NCI-H1048 (cell line): ENCODE measurements at regions not wholly inside any gene's neighbourhood (a gene's known extent, or its start where the extent isn't known, plus 50 kb on each side); places are given as distances from the start of the nearest gene placed in this dataset.

Experiments used
- DNase-seq: peaks from one replicate; lab custom pipeline; 2025; lab: John Stamatoyannopoulos, UW

DNA sequence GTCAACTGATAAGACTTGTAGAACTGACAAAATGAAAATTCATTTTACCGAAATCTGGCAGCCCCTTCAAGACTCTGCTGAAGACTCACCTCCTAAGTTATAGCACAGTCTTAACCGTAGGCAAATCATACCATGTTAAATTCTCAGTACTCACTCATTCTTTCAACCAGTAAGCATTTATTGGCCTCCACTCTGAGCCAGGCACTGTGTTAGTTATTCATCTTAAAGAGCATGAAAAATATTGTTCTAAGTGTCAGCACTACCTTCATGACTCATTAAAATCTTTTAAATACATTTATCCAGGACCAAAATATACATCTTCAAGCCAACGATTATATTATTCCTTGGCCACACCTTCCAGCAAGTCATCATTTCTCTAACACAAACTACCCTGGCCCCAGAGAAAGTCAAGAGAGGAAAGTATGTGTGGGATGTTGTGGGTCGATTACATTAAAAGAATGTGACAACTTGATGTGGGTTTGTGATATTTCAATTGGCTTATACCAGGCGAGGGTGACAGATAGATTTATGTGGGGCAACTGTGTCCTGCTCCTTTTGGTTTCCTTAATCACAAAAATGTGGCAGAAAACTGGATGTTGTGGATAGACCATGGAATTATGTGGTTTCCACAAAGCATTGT lies 55.0 kb downstream of the TMEM30B start:
- no peak for DNase-seq

DNA sequence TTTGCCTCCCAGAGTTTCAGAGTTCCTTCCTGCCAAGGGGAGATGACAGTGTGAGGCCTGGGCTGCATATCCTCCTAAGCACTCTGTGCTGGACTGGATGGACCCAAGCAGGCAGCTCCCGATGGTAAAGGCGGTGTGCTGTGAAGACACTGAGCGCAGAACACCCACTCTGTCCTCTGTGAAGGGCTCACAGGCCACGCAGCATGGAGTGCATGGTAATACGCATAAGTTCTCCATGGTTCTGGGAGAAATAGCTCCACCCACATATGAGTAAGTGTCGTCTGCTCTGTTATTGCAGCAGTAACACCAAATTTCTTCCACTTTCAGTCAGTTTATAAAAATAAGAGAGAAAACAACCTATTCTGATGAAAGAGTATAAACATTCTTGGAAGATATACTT lies 55.8 kb downstream of the TMEM30B start:
- no peak for DNase-seq

DNA sequence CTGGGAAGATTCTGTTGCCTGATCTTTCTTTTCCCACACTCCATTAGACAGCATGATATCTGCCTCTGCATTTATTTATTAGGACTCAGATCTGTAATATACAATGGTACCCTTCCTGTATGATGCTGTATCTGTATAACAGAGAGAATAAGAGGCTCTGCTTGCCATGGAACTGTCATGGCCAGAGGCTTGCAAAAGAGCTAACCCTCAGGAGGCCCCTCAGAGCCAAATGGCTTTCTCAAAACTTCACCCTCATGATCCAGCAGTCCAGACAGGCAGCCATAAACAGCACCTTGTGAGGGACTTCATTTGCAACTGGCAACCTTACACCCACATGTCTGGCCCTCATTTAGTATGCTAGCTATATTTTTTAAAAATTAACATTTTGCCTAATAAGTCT lies 57.6 kb downstream of the TMEM30B start:
- no peak for DNase-seq

DNA sequence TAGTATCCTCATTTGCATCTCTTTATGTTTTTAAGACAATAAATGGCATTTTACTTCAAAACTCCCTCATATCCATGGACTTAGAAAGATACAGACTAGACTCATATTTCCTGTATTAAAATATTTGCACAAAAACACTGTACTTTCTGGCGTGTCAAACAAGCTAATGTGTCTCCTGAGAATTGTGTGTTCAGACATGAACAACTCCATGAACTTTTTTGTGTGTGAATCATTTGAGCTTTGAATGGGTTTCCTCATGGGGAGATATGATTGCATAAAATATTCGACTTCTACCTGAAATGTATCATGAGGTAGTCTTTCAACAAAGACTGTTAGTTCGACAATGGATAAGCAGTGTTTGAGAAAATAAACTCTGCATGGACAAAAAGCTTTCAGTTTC lies 58.8 kb downstream of the TMEM30B start:
- no peak for DNase-seq

DNA sequence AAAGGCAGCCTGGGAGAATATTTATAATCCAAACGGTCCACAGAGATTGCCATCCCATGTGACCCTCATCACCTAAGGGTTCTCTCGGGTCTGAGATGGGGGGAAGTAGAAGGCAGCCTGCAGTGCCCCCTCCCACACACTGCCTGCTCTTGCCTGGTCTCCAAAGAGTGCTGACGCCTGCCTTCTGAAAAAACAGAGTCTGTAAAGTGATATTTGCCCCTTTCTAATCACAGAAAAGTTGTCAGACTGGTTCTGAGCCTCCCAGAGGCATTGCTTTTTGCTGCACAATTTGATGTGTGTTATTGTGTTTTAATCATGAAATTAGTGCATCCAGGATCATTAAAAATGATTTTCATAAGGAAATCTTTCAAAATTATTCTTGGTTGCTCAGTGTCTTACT lies 59.2 kb downstream of the TMEM30B start:
- no peak for DNase-seq

DNA sequence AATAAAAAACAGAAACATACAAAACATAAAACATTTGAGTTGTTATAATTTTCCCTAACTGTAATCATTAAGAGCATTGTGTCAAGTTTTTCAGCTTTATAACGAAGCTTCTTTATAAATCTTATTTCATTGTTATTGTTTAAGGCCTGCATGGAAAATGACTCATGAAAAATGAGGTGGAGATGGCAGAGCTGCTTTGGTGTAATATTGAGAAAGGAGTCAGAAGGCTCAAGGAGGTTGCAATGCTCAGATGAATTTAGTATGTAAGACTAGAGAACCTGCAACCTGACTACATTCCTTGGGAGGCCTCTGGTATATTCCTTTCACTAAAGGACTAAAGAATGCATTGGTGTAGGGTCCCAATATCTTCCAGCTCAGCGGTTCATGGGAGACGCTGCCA lies 61.5 kb downstream of the TMEM30B start:
- no peak for DNase-seq

DNA sequence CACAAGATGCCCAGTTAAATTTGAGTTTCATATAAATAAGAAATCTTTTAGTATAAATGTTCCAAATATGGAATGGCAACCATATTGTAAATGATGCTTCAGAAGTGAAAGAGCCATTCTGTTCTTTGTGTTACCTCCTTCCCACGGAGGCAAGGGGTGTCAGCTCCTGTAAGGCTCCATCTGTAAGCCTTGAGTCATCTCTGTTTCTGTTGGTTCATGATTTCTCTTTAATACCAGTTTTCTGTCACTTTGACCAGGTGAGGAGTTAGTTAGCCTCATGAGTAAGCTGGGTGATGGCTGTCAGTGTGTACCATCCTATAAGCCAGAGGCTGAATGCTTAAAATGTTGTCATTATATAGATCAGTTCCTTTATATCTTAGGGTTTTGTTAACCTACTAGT lies 61.9 kb downstream of the TMEM30B start:
- no peak for DNase-seq

DNA sequence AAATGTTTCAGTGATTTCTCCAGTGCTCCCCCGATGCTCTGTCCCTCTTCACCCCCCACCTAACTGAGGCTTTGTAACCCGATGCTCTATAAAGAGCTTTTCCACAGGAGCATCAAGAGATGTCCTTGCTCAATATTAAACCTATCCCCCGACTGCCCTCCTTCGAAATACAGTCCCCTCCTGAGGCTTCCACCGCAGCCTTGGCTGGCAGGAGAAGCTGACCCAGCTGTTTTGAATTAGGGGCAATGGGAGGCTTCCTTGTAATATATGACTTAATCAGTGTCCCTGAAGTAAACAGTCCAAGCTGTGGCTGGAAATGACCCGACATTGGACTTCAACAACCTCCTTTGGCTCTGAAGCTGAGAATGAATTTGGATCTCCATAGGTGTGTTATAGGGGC lies 62.4 kb downstream of the TMEM30B start:
- no peak for DNase-seq

DNA sequence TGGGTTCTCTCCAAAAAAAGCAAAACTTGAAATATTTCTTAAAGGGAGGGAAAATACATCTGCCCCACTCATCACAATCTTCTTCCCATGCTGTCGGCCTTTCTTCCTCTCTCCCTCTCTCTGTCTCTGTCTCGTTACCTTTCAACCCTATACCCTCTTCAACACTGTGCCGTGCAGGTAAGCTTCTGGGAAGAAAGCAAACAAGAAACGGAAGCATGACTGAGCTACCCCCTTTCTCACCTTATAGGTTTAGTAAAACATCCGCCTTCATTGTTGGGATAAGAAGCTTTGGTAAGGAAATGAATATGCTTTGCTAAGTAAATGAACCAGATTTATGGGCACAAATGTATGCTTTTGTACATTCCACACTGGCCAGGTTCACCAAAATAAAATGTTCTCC lies 63.0 kb downstream of the TMEM30B start:
- DNase-seq = no peak

DNA sequence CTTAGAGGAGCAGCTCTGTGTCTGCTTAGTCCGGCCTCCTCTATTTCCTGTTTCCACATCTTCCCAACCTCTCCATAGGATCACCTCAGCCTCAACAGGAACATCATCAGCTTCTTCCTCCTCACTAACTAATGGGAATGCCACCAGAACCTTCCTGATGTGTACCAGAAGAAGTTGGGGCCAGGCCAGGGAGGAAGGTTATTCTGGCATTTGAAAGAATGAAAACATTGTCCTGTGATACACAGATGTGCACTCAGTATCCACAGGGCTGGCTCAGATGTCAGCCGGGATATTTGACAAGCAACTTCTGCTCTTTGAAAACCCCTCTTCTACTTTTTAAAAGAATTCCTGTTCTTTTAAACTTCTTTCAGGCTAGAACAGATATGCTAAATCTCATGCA lies 63.6 kb downstream of the TMEM30B start:
- no peak for DNase-seq

DNA sequence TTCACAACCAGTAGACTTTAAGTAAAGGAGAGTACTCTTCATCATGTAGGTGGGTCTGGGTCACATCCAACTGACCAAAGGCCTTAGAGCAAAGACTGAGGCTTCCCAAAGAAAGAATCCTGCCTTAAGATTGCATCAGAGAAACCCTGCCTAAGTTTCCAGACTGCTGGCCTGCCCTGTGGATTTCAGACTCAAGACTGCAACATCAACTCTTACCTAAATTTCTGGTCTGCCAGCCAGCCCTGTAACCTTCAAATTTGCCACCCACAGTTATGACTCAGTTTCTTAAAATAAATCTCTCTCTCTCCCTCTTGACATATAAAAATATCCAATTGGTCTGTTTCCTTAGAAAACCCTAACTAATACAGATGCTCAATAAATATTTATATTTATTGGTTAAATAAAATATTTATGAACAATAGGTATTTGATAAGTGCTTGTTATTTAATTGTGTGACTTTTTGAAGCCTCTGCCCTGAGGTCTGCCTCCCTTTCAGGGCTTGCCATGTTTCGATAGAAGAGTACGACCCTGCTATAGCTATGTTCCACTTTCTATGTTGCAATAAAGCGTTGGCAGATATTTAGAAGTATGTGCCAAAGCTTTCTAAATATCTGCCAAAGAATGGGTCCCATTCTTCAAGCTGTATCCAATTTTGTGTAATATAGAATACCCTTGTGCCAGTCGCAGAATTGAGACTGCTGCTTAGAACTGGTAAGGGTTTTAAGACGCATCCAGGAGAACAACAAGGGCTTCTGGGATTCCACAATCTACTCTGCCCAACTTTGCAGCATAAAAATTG lies 65.7 kb downstream of the TMEM30B start:
- no peak for DNase-seq

DNA sequence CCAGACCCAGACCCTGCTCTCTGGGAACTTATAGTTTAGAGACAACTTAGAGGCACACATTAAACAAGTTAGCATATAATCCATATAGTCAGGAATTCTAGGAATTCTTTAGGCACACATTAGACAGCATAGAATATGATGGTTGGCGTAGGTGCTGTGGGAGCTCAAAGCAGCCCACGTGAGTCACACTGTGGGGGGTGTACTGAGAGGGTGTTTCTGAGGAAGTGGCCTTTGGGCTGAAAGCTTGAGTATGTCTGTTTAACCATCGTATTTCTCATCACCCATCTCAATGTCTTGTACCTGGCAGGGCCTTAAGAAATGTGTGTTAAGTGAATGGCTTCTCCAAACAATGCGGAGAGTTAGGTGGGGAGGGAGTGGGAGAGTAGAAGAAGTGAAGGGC lies 67.2 kb downstream of the TMEM30B start:
- DNase-seq = no peak

DNA sequence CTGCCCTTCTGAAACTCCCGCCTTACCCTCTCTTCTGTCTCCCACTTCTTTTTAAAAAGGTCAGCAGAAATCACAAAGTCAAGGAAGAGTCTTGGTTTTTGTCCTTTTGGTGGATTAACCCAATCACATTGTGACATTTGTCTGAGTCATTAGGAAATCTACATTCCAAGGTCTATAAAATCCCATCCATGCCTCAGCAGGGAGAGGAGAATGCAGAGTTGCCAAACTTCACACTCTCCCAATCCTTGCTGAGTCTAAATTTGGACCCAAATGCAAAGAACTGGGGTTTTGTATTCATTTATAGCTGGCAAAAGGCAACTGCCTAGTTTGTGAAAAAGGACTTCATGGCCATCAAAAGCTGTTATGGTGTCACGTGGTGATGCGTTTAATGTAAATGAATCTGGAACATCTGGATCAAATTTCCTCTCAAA lies 67.9 kb downstream of the TMEM30B start:
- no peak for DNase-seq

DNA sequence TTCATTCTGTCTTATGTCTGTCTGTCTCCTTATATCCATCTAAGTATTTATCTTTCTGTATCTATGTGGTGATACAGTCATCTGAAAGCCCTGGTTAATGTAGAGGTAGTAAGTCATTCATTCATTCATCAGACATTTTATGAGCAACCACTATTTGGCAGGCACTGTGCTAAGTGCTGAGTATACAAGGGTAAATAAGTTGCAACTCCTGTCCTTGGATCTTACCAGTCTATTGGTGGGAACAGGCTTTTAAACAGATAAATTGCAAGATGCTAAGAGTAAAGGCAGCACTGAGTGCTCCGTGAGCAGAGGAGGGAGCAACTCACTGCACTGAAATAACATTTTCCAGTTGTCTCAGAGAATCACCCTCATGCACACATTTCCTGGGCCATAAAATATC lies 68.6 kb downstream of the TMEM30B start:
- no peak for DNase-seq

DNA sequence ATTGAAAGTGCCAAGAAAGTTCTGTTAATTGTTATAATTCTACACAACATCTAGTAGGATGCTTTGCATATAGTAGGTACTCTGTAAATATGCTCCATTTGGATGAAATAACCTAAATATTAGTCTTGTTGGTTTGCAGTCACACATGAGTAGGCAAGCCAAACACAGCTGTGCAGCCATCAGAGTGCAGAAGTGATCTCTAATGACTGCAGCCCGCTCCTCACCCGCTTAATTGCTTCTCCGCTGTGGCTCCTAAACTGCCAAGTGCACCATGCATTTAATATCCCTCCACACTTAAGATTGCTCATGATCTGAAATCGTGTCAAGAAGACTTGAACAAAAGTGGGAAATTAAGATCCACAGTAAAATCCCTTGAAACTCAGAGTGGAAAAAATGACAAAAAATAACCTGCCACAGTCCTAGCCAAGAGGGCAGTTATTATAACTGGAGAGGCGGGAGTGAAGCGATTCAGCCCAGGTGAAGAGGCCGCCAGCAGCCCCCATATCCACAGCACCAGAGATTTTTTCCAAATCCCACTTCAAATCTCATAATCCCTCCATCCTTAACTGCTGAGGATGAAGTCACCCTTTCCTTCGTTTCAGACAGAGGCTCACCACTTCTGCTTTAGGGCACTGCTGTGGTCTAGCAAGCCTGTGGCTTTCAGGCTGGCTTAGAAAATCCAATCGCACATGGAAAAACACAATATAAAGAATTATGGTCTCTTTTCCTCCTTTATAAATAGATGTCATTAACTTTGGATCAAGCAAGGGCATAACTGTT lies 69.5 kb downstream of the TMEM30B start:
- DNase-seq = no peak

DNA sequence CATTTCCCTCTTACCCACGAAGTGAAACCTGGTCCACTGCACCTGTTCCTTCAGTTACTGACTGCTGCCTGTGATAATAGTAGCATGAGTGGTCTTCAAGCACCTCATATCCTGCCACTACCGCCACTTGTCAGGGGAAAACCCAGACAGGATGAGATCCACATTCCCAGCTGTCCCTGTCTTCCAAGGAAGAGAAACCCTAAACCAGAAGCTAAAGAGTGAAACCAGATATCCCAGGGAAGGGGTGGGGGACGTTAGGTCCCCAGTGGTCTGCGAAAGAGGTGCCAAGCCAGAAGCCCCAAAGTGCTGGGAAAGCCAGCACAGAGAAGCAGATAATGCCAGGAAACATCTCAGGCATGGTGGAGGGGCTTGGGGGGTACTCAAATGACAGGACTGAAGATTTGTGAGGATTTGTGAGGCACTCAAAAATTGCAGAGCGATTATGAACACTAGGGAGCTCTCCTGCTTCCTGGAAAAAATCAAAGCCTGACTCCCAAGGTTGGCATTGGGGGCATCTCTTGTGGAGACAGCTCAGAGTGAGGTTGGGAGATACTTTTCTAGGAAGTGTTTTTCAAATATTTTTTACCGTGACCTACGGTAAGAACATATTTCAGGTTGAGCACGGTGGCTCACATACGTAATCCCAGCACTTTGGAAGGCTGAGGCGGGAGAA lies 77.9 kb downstream of the TMEM30B start:
- DNase-seq = no peak

DNA sequence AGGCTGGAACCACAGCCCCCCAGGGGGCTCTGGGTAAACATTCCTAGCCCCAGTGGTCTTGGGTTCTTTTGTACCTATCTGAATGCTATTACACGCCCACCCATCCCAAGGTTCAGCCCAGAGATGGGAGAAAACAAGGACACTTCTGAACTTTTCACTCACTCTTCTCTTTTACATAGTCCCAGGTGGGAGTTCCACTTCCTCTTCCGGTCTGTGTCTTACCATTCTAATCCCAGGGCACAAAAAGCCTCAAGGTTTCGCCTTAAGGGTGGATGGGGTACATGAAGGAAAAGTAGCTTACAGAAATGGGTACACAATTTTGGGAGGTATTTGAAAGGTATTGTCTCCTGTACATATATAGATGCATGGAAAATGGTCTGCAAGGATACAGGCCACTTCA lies 79.0 kb downstream of the TMEM30B start:
- no peak for DNase-seq

DNA sequence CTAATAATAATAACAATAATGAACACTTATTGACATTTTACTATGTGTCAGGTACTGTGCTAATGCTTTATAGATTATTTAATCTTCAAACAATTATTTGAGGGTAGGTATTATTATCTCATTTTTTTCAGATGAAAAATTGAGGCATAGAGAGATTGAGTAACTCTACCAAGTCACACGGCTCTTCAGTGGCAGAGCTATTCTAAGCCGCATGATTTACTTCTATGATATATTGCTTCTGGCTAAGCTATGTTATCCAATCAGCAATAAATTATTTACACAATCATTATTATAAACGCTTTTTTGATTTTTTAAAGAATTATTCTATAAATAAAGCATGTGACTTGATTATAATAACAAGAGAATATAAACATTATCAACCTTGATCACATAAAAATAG lies 80.0 kb downstream of the TMEM30B start:
- DNase-seq = no peak

DNA sequence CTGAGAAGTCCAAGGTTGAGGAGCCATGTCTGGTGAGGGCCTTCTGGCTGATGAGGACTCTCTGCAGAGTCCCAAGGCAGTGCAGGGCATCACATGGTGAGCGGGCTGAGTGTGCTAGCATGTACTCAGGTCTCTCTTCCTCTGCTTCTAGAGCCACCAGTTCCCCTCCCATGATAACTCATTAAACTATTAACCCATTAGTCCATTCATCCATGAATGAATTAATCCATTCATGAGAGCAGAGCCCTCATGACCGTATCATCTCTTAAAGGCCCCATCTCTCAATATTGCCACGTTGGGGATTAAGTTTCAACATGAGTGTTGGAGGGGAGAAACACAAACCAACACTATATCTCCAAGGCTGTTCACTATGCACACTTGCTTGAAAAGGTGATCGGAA lies 83.7 kb downstream of the TMEM30B start:
- no peak for DNase-seq

DNA sequence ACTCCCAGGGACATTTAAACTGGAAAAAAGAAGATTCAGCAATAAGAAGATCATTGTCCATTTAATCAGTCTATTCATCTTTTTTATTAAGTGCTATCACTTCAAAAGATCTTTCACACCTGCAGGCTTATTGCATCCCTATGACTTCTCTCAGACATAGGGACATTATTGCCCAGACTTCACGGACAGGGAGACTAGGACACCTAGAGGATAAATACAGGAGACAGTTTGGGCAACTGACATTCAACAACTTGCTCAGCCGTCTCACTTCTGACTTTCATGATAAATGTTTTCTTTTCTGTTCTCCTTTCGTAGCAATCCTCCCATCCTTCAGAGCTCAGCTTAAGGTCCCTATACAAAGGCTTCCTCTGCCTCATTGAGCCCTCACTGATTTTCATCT lies 84.3 kb downstream of the TMEM30B start:
- DNase-seq = no peak

DNA sequence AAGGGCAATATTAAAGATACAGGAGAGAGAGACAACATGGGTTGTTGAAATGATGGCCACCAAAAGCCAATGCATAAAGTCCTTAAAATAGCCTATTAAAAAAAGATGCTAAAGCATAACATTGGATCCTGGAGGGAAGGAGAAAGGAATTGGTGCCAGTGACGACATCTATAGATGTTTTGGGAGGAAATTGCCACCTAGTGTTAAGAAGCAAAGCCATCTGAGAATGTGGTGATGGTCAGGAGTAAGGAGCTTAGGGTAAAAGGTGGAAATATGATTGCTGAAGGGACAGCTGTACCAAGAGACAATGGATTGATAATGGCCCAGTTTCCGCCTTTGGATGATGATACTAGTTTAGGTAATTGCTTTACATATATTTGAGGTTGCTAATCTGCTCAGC lies 85.1 kb downstream of the TMEM30B start:
- no peak for DNase-seq

DNA sequence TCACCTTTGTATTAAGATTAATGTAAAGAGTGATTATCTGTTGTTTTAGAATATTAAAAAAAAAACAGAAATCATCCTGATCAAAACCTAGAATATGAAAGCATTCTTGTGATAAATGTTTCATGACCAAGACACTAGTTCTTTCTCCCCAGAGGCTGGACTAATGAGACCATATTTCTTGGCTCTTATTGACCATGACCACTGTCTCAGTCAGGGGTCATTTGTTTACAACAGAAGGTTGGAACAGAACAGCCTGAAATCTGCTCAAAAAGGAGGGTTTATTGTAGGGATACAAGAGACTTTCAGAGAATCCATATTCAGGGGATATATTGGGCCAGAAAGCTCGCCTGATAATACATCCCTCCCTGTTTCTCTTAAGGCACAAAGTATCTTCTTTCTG lies 87.7 kb downstream of the TMEM30B start:
- DNase-seq = no peak

DNA sequence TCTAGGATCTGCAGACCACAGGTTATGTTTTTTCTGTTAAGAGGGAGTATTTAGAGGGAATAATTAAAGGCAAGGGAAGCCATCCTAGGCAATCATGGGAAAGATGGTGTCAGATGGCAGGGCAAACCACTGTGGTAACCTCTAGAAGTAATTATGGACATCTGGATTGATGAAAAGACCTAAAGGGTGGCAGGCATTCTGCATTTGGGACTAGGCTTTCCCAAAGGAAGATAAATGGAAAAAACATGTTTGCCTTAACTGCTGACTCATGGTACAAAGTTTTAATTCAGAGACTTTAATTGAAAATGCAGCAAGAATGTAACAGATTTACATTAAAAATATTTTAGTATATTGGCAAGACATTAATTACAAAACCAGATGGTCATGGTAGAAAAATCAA lies 88.1 kb downstream of the TMEM30B start:
- DNase-seq = no peak
